HG03095 (cell line): ENCODE measurements at regions not wholly inside any gene's neighbourhood (a gene's known extent, or its start where the extent isn't known, plus 50 kb on each side); places are given as distances from the start of the nearest gene placed in this dataset.
"Not testable (repeated sequence)": the region's sequence is repeated elsewhere in the genome, so short reads cannot be mapped to it uniquely, and the experiment has no call there.

Source experiments
- ATAC-seq: cut with Tn5 transposase; IDR thresholded peaks from one replicate; pipeline ENCODE4 v1.9.1; 2021; ENCODE audit warnings: moderate library complexity; ENCODE audit not compliant: unreplicated experiment

GRCh38 chr4:188649635-188650034, 510.4 kb downstream of the TRIML1 start:
- no peak for ATAC-seq

- no peak for ATAC-seq
Measured at GRCh38 chr4:188650516-188650915, 511.3 kb downstream of the TRIML1 start.

GRCh38 chr4:188657365-188657764, 518.1 kb downstream of the TRIML1 start:
- ATAC-seq, result no peak

- ATAC-seq, result no peak
Measured at GRCh38 chr4:188658958-188659522, 519.8 kb downstream of the TRIML1 start.

- no peak for ATAC-seq
Measured at GRCh38 chr4:188660796-188661195, 521.6 kb downstream of the TRIML1 start.

GRCh38 chr4:188661502-188661901, 522.3 kb downstream of the TRIML1 start:
- no peak for ATAC-seq

- ATAC-seq, result no peak
Measured at GRCh38 chr4:188663369-188663768, 524.1 kb downstream of the TRIML1 start.

GRCh38 chr4:188665491-188666457, 526.5 kb downstream of the TRIML1 start:
- ATAC-seq, result no peak

GRCh38 chr4:188678691-188679090, 539.5 kb downstream of the TRIML1 start:
- not testable (repeated sequence) for ATAC-seq

GRCh38 chr4:188680004-188680666, 540.9 kb downstream of the TRIML1 start:
- ATAC-seq, result no peak

GRCh38 chr4:188680667-188681063, 541.4 kb downstream of the TRIML1 start:
- no peak for ATAC-seq

- ATAC-seq, result no peak
Measured at GRCh38 chr4:188682321-188682720, 543.1 kb downstream of the TRIML1 start.

- no peak for ATAC-seq
Measured at GRCh38 chr4:188683571-188683970, 544.3 kb downstream of the TRIML1 start.

GRCh38 chr4:188688956-188689355, 549.7 kb downstream of the TRIML1 start:
- ATAC-seq, result no peak

GRCh38 chr4:188691811-188692210, 552.6 kb downstream of the TRIML1 start:
- ATAC-seq, result no peak

GRCh38 chr4:188695261-188695660, 556.0 kb downstream of the TRIML1 start:
- no peak for ATAC-seq

- no peak for ATAC-seq
Measured at GRCh38 chr4:188697243-188697642, 558.0 kb downstream of the TRIML1 start.

- no peak for ATAC-seq
Measured at GRCh38 chr4:188701952-188702351, 562.7 kb downstream of the TRIML1 start.

- ATAC-seq, result no peak
Measured at GRCh38 chr4:188704288-188704687, 565.0 kb downstream of the TRIML1 start.

GRCh38 chr4:188707036-188707435, 567.8 kb downstream of the TRIML1 start:
- ATAC-seq, result no peak

GRCh38 chr4:188714501-188714900, 575.3 kb downstream of the TRIML1 start:
- no peak for ATAC-seq

- no peak for ATAC-seq
Measured at GRCh38 chr4:188714907-188715306, 575.7 kb downstream of the TRIML1 start.
